ENCODE measurements at regions not wholly inside any gene's neighbourhood (a gene's known extent, or its start where the extent isn't known, plus 50 kb on each side); places are given as distances from the start of the nearest gene placed in this dataset.

DNA sequence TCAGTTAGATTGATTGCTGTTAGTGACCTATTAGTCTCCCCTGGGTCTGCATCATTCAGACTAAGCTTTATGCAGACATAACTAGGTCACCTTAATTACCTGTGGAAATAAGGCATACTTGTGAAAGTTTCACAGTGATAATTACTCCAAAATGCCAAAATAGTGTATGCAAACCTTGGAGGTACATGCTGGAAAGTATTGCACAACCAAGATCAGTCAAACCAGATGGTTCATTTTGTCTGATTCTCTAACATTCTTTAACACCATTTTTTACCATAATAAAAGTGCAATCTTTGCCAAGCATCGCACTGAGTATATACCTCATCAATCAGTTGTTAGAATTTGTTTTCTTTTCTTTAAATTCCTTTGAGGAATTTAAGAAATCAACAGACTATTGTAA is 186.3 kb upstream of the TMEFF2 start:
- TF ChIP-seq CTCF (conservative IDR thresholded peaks at IDR 0.05; ENCODE audit: low read length): no peak
- no peak for TF ChIP-seq EZH2phosphoT487 (IDR thresholded peaks at IDR 0.05; ENCODE audit: borderline replicate concordance)
